H1 (cell line): ENCODE measurements at regions not wholly inside any gene's neighbourhood (a gene's known extent, or its start where the extent isn't known, plus 50 kb on each side); places are given as distances from the start of the nearest gene placed in this dataset.

Experiments
- CTCF ChIA-PET: fragments of 300-600 bp; sonication (Branson Sonifier 250); formaldehyde crosslinking; loops from one replicate; lab custom pipeline; 2021; ENCODE audit not compliant: partially characterized antibody; lab: Charles Lee
- POLR2A ChIA-PET: fragments of 300-600 bp; sonication (Branson Sonifier 250); formaldehyde crosslinking; loops from one replicate; lab custom pipeline; 2021; ENCODE audit warnings: inconsistent platforms; ENCODE audit not compliant: partially characterized antibody; lab: Charles Lee
- DNase-seq, 2 experiments: peaks; one replicate each; pipeline versions ENCODE4 v3.0.0 to v3.0.0-alpha.2; 2010 to 2022; ENCODE audit warnings: low spot score in 2 of 2, low read depth in 1 of 2, mixed read lengths in 1 of 2
- FAIRE-seq: peaks from 2 replicates; lab custom pipeline; 2011; peaks lifted over from hg19 to GRCh38; lab: Jason Lieb, UNC
- H2AFZ ChIP-seq: 2 replicates; pipeline ENCODE4 v1.8.1; 2012; ENCODE audit warnings: low read length, inconsistent platforms
- H2AK5ac ChIP-seq: 2 replicates; pipeline ENCODE4 v1.6.1; 2013; ENCODE audit warnings: low read depth, low read length
- H2BK120ac ChIP-seq: replicated peaks from 2 replicates; pipeline ENCODE3; 2013; ENCODE audit warnings: low read depth, low read length, inconsistent platforms
- H2BK12ac ChIP-seq: 2 replicates; pipeline ENCODE4 v1.6.1; 2013; ENCODE audit warnings: low read depth, low read length
- H2BK15ac ChIP-seq: 2 replicates; pipeline ENCODE4 v1.6.1; 2013; ENCODE audit warnings: low read length
- H2BK20ac ChIP-seq: 2 replicates; pipeline ENCODE4 v1.6.1; 2013; ENCODE audit warnings: low read length
- H2BK5ac ChIP-seq: 2 replicates; pipeline ENCODE4 v1.6.1; 2013; ENCODE audit warnings: low read depth, low read length
- H3K14ac ChIP-seq: 2 replicates; pipeline ENCODE4 v1.6.1; 2013; ENCODE audit warnings: inconsistent platforms; ENCODE audit not compliant: insufficient read length
- H3K18ac ChIP-seq: 2 replicates; pipeline ENCODE4 v1.6.1; 2013; ENCODE audit warnings: low read length; ENCODE audit errors: extremely low read depth
- H3K23ac ChIP-seq: 2 replicates; pipeline ENCODE4 v1.6.1; 2013; ENCODE audit warnings: inconsistent platforms; ENCODE audit not compliant: insufficient read length
- H3K23me2 ChIP-seq: 2 replicates; pipeline ENCODE4 v1.6.1; 2013; ENCODE audit warnings: low read depth, low read length
- H3K27ac ChIP-seq: 2 replicates; pipeline ENCODE4 v1.6.1; 2011; ENCODE audit warnings: low read depth, low read length, inconsistent platforms
- H3K27me3 ChIP-seq, 4 experiments: replicated peaks in 1 of 4; 1 replicate in 1 of 4; 2 replicates in 3 of 4; pipeline versions ENCODE4 v1.6.1 to v1.8.1; 2011 to 2013; ENCODE audit warnings: low read length in 3 of 4, mild to moderate bottlenecking in 3 of 4, inconsistent platforms in 2 of 4, mixed read lengths in 2 of 4, moderate library complexity in 1 of 4; ENCODE audit not compliant: control insufficient read depth in 3 of 4, insufficient read depth in 3 of 4; ENCODE audit errors: extremely low read depth in 1 of 4
- H3K36me3 ChIP-seq, 4 experiments: 2 replicates each; pipeline versions ENCODE4 v1.6.1 to v1.8.1; 2011 to 2013; ENCODE audit warnings: mild to moderate bottlenecking in 4 of 4, low read length in 3 of 4, moderate library complexity in 2 of 4, control low read depth in 1 of 4, inconsistent platforms in 1 of 4; ENCODE audit not compliant: insufficient read depth in 4 of 4, control insufficient read depth in 2 of 4
- H3K4ac ChIP-seq: replicated peaks from 2 replicates; pipeline ENCODE3; 2013; ENCODE audit warnings: low read length, low read depth, mixed read lengths, inconsistent platforms; ENCODE audit not compliant: insufficient read length
- H3K4me1 ChIP-seq, 4 experiments: replicated peaks in 1 of 4; 1 replicate in 1 of 4; 2 replicates in 3 of 4; pipeline versions ENCODE4 v1.6.1 to v1.8.1; 2011 to 2013; ENCODE audit warnings: low read length in 3 of 4, inconsistent platforms in 2 of 4, mixed read lengths in 1 of 4; ENCODE audit not compliant: insufficient read depth in 4 of 4, control insufficient read depth in 3 of 4
- H3K4me2 ChIP-seq, 2 experiments: 2 replicates each; pipeline versions ENCODE4 v1.6.1 to v1.8.1; 2011 to 2013; ENCODE audit warnings: low read depth in 2 of 2, low read length in 2 of 2, control low read depth in 1 of 2, inconsistent platforms in 1 of 2, mild to moderate bottlenecking in 1 of 2; ENCODE audit not compliant: insufficient read depth in 1 of 2
- H3K4me3 ChIP-seq, 4 experiments: fragments of 200-600, 300-600 bp in 1 of 4; sonication (generic), shearing (Covaris generic), sonication (Bioruptor Twin) in 1 of 4; 2 replicates each; pipeline versions ENCODE4 v1.5.1 to v1.8.1; 2011 to 2016; ENCODE audit warnings: low read length in 4 of 4, low read depth in 3 of 4, control low read depth in 2 of 4, inconsistent platforms in 2 of 4, mild to moderate bottlenecking in 2 of 4, mixed read lengths in 1 of 4, moderate library complexity in 1 of 4; ENCODE audit not compliant: insufficient read depth in 2 of 4; ENCODE audit errors: extremely low read depth in 1 of 4
- H3K56ac ChIP-seq: replicated peaks from 2 replicates; pipeline ENCODE3; 2013; ENCODE audit warnings: low read depth, mild to moderate bottlenecking, mixed read lengths, low read length, inconsistent platforms; ENCODE audit not compliant: insufficient read length
- H3K79me1 ChIP-seq: 2 replicates; pipeline ENCODE4 v1.6.1; 2013; ENCODE audit warnings: low read depth, low read length, control low read depth
- H3K79me2 ChIP-seq, 2 experiments: 2 replicates each; pipeline versions ENCODE4 v1.6.1 to v1.8.1; 2012 to 2013; ENCODE audit warnings: low read length in 2 of 2, mild to moderate bottlenecking in 2 of 2, inconsistent platforms in 1 of 2; ENCODE audit not compliant: insufficient read depth in 2 of 2, control insufficient read depth in 1 of 2
- H3K9ac ChIP-seq, 4 experiments: replicated peaks in 1 of 4; 1 replicate in 1 of 4; 2 replicates in 3 of 4; pipeline versions ENCODE4 v1.6.1 to v1.8.1; 2011 to 2013; ENCODE audit warnings: low read depth in 3 of 4, low read length in 3 of 4, control low read depth in 2 of 4, mild to moderate bottlenecking in 2 of 4, moderate library complexity in 2 of 4, inconsistent platforms in 1 of 4; ENCODE audit errors: extremely low read depth in 1 of 4
- H3K9me3 ChIP-seq, 2 experiments: 2 replicates each; pipeline versions ENCODE4 v1.6.1 to v1.8.1; 2012 to 2013; ENCODE audit warnings: mild to moderate bottlenecking in 2 of 2, moderate library complexity in 2 of 2, control low read depth in 1 of 2, inconsistent platforms in 1 of 2, low read depth in 1 of 2, low read length in 1 of 2, mixed read lengths in 1 of 2; ENCODE audit not compliant: insufficient read depth in 2 of 2
- H4K20me1 ChIP-seq, 2 experiments: replicated peaks in 1 of 2; 2 replicates each; pipeline versions ENCODE3 to v1.8.1; 2011 to 2013; ENCODE audit warnings: inconsistent platforms in 2 of 2, low read length in 2 of 2, mild to moderate bottlenecking in 1 of 2; ENCODE audit not compliant: insufficient read depth in 2 of 2, control insufficient read depth in 1 of 2
- H4K5ac ChIP-seq: 2 replicates; pipeline ENCODE4 v1.6.1; 2013; ENCODE audit warnings: low read length, low read depth, mixed read lengths, inconsistent platforms; ENCODE audit not compliant: insufficient read length
- H4K8ac ChIP-seq: 2 replicates; pipeline ENCODE4 v1.8.0; 2013; ENCODE audit warnings: mild to moderate bottlenecking, moderate library complexity, low read length, inconsistent platforms; ENCODE audit not compliant: insufficient read depth; ENCODE audit errors: extremely low read depth
- H4K91ac ChIP-seq: replicated peaks from 2 replicates; pipeline ENCODE3; 2013; ENCODE audit warnings: low read length, mixed read lengths, inconsistent platforms; ENCODE audit not compliant: insufficient read length
- EP300 ChIP-seq, 2 experiments: IDR thresholded peaks; 1 replicate in 1 of 2; 2 replicates in 1 of 2; pipeline ENCODE4 v1.6.1; 2011 to 2012; ENCODE audit warnings: low read depth in 2 of 2, low read length in 2 of 2, mild to moderate bottlenecking in 2 of 2, borderline replicate concordance in 1 of 2, inconsistent platforms in 1 of 2, moderate library complexity in 1 of 2
- WGBS, 2 experiments: shearing (Covaris generic) in 1 of 2; methylation state at CpG; one replicate each; pipeline versions ENCODE4 v1.1.6 to v1.1.7; 2013 to 2015; ENCODE audit warnings: low lambda C conversion rate in 2 of 2, mixed read lengths in 2 of 2, inconsistent platforms in 1 of 2, low coverage in 1 of 2, missing lambda C conversion rate in 1 of 2; ENCODE audit not compliant: insufficient replicate concordance in 2 of 2, insufficient coverage in 1 of 2, insufficient read length in 1 of 2; ENCODE audit errors: extremely low coverage in 1 of 2, missing lambda C conversion rate in 1 of 2; 5-methylcytosine and 5-hydroxymethylcytosine counted together

GRCh38 chr2:62402156-62402555 lies 103.8 kb downstream of the TMEM17 start:
- DNase-seq = no peak
- Histone ChIP-seq H3K56ac (no peak overlapping the region), H3K36me3 (no peaks in the 10 kb centered on the region), H3K27ac (no peak overlapping the region), H4K5ac (no peak overlapping the region), H2AFZ (no peak overlapping the region), H3K23ac (no peak overlapping the region), H3K79me2 (no peaks in the 10 kb centered on the region), H2BK20ac (no peak overlapping the region), H2AK5ac (no peak overlapping the region), H3K18ac (no peak overlapping the region), H3K27me3 (no peaks in the 10 kb centered on the region), H4K91ac (no peak overlapping the region), H3K4me1 (peaks cover 0 to 4% (median 0%) of the 10 kb centered on the region in 4 experiments; a peak in 1 of 7 replicates), H2BK12ac (no peak overlapping the region)
- 75% methylated on average over 3 of the region's 3 CpGs; no CpG with 5 or more reads in 1 of the 2 experiments for WGBS, 2 experiments
- no peak for TF ChIP-seq EP300 (IDR thresholded peaks at IDR 0.05; ENCODE audit: borderline replicate concordance in 1 of 2, low read depth in 2 of 2, low read length in 2 of 2)
- TF ChIP-seq, all 59 proteins: peak for 0
- Histone ChIP-seq H3K4ac (no peak overlapping the region), H4K8ac (no peak overlapping the region), H3K9ac (no peak overlapping the region), H3K4me3 (no peak overlapping the region), H3K4me2 (no peak overlapping the region), H4K20me1 (no peaks in the 10 kb centered on the region), H3K79me1 (no peaks in the 10 kb centered on the region), H2BK15ac (no peak overlapping the region), H3K14ac (no peak overlapping the region), H2BK5ac (no peak overlapping the region), H2BK120ac (no peak overlapping the region), H3K23me2 (no peaks in the 10 kb centered on the region), H3K9me3 (peaks cover 0 to 10% of the 10 kb centered on the region in 2 experiments; a peak in 1 of 4 replicates)
- FAIRE-seq = no peak
- ChIA-PET CTCF (interaction anchor here (0.6 to 2.5 kb wide), 4 partner anchors 9 to 1024 kb away, joined by 3 to 10 read pairs (median 3); no protein-coding TSS in a partner anchor), POLR2A (no interaction called here)
